NOMO-1 treated with DMSO at 0.1 percent for 48 hours (cell line): ENCODE measurements at regions not wholly inside any gene's neighbourhood (a gene's known extent, or its start where the extent isn't known, plus 50 kb on each side); places are given as distances from the start of the nearest gene placed in this dataset.

Experiments used
- DNase-seq: peaks from one replicate; lab custom pipeline; 2025; ENCODE audit not compliant: unreplicated experiment; lab: John Stamatoyannopoulos, UW

DNA sequence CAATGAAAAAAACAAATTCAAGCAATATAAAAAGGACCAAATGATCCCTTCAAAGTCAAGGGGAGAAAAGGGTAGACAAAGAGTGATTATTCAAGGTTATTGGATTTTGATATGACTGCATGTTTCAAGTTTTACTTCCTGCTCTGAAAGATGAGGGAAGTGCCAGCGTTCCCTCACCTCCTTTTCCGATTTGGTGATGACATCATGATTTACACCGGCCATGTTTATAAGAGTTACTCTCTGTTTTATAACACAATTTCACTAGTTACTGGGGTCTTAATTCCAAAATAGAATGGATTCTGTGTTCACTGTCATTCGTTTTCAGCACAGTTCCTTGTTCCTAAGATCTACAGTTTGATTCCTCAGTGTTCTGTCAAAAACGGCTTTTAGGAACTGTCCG is 60.5 kb upstream of the CPXM2 start:
- DNase-seq: no peak

GRCh38 chr10:123948030-123948823 is 56.6 kb upstream of the CPXM2 start:
- no peak for DNase-seq

GRCh38 chr10:123945325-123945920 is 53.8 kb upstream of the CPXM2 start:
- peak; percentile 5 for DNase-seq

GRCh38 chr10:123944661-123945060 is 53.1 kb upstream of the CPXM2 start:
- DNase-seq: no peak

GRCh38 chr10:123943307-123943706 is 51.7 kb upstream of the CPXM2 start:
- no peak for DNase-seq

- no peak for DNase-seq
Measured at GRCh38 chr10:123942114-123942861, 50.7 kb upstream of the CPXM2 start.
